ENCODE measurements at regions not wholly inside any gene's neighbourhood (a gene's known extent, or its start where the extent isn't known, plus 50 kb on each side); places are given as distances from the start of the nearest gene placed in this dataset.

DNA sequence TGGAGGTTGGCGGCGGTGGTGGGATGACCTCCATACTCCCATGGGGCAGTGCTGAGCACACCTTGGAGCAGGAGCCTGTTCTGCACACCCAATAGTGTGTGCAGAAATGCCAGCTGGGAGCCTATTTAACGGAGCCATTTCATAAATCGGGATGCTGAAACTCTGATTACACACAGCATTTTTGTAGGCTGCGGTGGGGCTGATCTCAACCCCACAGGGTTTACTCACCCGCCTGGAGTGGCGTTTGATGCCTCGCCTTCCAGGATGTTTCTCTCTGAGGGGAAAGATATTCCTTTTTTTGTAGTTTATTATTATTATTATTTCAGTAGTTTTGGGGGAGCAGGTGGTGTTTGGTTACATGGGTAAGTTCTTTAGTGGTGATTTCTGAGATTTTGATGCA, 82.6 kb upstream of the WDR26 start:
- DNase-seq (no peak), ATAC-seq (no peak)
- Histone ChIP-seq H3K27ac (no peak overlapping the region), H3K4me3 (no peak overlapping the region), H3K27me3 (no peaks in the 10 kb centered on the region), H3K4me1 (no peaks in the 10 kb centered on the region), H3K36me3 (replicated peaks in 1 of 2; ENCODE audit: insufficient read depth in 1 of 2, low read depth in 2 of 2) (no peaks in the 10 kb centered on the region), H3K9me3 (no peaks in the 10 kb centered on the region)
- TF ChIP-seq CTCF (IDR thresholded peaks at IDR 0.05), result no peak
- TF ChIP-seq POLR2A (IDR thresholded peaks at IDR 0.05), result no peak
- intact Hi-C loops (cut with DNase I), result loop anchor here (5.0 to 10.0 kb wide), 3 partner anchors 128 to 405 kb away; no protein-coding TSS in a partner anchor
- 90 to 94% methylated on average over 8 of the region's 8 CpGs for WGBS, 2 donors

DNA sequence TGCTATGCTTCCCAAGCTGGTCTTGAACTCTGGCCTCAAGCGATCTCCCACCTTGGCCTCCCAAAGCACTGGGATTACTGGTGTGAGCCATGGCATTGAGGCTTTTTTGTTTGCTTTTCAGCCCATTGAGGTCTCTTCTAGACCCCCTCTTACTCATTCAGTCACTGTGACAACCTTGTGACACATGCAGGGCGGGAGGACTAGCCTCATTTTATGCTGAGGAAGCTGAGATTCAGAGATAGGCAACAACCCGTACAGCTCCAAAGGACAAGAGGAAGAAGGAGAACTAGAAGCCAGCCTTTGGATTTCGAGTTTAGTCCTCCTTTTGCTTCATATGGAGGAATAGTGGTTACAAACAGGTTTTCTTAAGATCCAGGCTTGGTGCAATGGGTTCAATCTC, 83.9 kb upstream of the WDR26 start:
- H3K27me3 ChIP-seq, result no peaks in the 10 kb centered on the region
- no peak for DNase-seq
- no peaks in the 10 kb centered on the region for H3K4me1 ChIP-seq
- no peak for ATAC-seq
- H3K36me3 ChIP-seq (replicated peaks in 1 of 2; ENCODE audit: insufficient read depth in 1 of 2, low read depth in 2 of 2), result no peaks in the 10 kb centered on the region
- TF ChIP-seq CTCF (IDR thresholded peaks at IDR 0.05) (no peak), POLR2A (IDR thresholded peaks at IDR 0.05) (no peak)
- no peak overlapping the region for H3K4me3 ChIP-seq
- intact Hi-C loops (cut with DNase I), result loop anchor here (5.0 to 10.0 kb wide), 3 partner anchors 126 to 404 kb away; no protein-coding TSS in a partner anchor
- no peaks in the 10 kb centered on the region for H3K9me3 ChIP-seq
- no peak overlapping the region for H3K27ac ChIP-seq
- 81 to 90% methylated on average over 4 of the region's 4 CpGs for WGBS, 2 donors

DNA sequence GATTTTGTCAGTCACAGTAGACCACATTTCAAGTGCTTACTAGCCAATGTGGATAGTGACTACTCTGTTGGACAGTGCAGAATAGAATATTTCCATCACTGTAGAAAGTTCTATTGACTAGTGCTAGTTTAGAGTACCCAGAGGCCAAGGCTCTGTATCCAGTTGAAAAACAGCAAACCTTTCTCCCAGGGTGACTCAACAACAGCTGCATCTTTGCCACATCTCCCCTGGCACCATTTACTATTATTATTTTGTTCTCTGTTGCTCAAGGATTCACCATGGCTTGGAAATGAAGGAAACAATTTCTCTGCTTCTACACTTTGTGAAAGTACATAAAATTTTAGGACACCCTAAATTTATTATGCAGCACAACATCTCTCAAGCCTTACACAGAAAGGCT, 85.3 kb upstream of the WDR26 start:
- Histone ChIP-seq H3K4me1 (no peaks in the 10 kb centered on the region), H3K36me3 (replicated peaks in 1 of 2; ENCODE audit: insufficient read depth in 1 of 2, low read depth in 2 of 2) (no peaks in the 10 kb centered on the region), H3K9me3 (no peaks in the 10 kb centered on the region), H3K4me3 (no peak overlapping the region), H3K27ac (no peak overlapping the region), H3K27me3 (no peaks in the 10 kb centered on the region)
- TF ChIP-seq CTCF (IDR thresholded peaks at IDR 0.05), result no peak
- no peak for TF ChIP-seq POLR2A (IDR thresholded peaks at IDR 0.05)
- ATAC-seq, result no peak
- intact Hi-C loops (cut with DNase I), result loop anchor here (5.0 to 10.0 kb wide), 3 partner anchors 125 to 402 kb away; no protein-coding TSS in a partner anchor
- DNase-seq, result no peak

DNA sequence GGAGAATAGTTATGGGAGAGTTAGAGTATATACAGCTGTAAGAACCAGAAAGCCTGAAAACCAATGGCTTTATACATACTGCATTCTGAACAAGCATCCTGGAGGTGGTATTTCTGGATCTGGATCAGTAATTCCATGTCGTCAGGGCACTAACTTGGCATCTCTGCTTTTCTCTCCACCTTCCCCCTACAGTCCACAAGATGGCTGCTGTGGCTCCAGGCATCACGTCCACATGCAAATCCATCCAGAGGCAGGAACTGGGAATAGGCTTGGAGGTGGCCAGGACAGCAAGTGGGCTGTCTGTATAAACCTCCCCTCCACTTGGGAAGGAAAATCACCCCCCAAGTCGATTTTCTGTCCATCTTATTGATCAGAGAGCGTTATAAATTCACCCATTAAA, 86.2 kb upstream of the WDR26 start:
- Histone ChIP-seq H3K4me1 (no peaks in the 10 kb centered on the region), H3K36me3 (replicated peaks in 1 of 2; ENCODE audit: insufficient read depth in 1 of 2, low read depth in 2 of 2) (no peaks in the 10 kb centered on the region), H3K27me3 (no peaks in the 10 kb centered on the region), H3K27ac (no peak overlapping the region), H3K9me3 (no peaks in the 10 kb centered on the region), H3K4me3 (no peak overlapping the region)
- TF ChIP-seq POLR2A (IDR thresholded peaks at IDR 0.05) (no peak), CTCF (IDR thresholded peaks at IDR 0.05) (no peak)
- no peak for ATAC-seq
- DNase-seq, result no peak
- intact Hi-C loops (cut with DNase I), result no loop called here
- 82 to 93% methylated on average over 4 of the region's 4 CpGs for WGBS, 2 donors

- Histone ChIP-seq H3K36me3 (replicated peaks in 1 of 2; ENCODE audit: insufficient read depth in 1 of 2, low read depth in 2 of 2) (no peaks in the 10 kb centered on the region), H3K27ac (no peak overlapping the region), H3K9me3 (no peaks in the 10 kb centered on the region), H3K4me1 (no peaks in the 10 kb centered on the region), H3K4me3 (no peak overlapping the region), H3K27me3 (no peaks in the 10 kb centered on the region)
- TF ChIP-seq CTCF (IDR thresholded peaks at IDR 0.05), result peak in 2 of 7 experiments; percentile 13 to 16
- no peak for TF ChIP-seq POLR2A (IDR thresholded peaks at IDR 0.05)
- 49 to 54% methylated on average over 3 of the region's 3 CpGs for WGBS, 2 donors
- no peak for DNase-seq
- ATAC-seq, result no peak
- intact Hi-C loops (cut with DNase I), result no loop called here
These were observed 87.5 kb upstream of the WDR26 start for GRCh38 chr1:224521904-224522734.

Measured in body of pancreas (tissue), 4 donors.